Fibroblast of upper back skin (primary cell): ENCODE measurements at regions not wholly inside any gene's neighbourhood (a gene's known extent, or its start where the extent isn't known, plus 50 kb on each side); places are given as distances from the start of the nearest gene placed in this dataset.
"Not testable (repeated sequence)": the region's sequence is repeated elsewhere in the genome, so short reads cannot be mapped to it uniquely, and the experiment has no call there.

Experiments used
- DNase-seq: peaks from one replicate; pipeline ENCODE4 v3.0.0-alpha.2; 2013

GRCh38 chr12:115898670-115899069, 378.8 kb downstream of the MED13L start:
- DNase-seq = no peak

GRCh38 chr12:115897729-115898128, 379.8 kb downstream of the MED13L start:
- DNase-seq = peak; percentile 48

- no peak for DNase-seq
These were observed 382.2 kb downstream of the MED13L start for GRCh38 chr12:115895247-115895646.

- no peak for DNase-seq
These were observed 385.8 kb downstream of the MED13L start for GRCh38 chr12:115891556-115892164.

GRCh38 chr12:115886666-115887065, 390.8 kb downstream of the MED13L start:
- DNase-seq = no peak

- DNase-seq = no peak
These were observed 392.3 kb downstream of the MED13L start for GRCh38 chr12:115885040-115885690.

- no peak for DNase-seq
These were observed 394.6 kb downstream of the MED13L start for GRCh38 chr12:115882936-115883335.

GRCh38 chr12:115880238-115880637, 397.3 kb downstream of the MED13L start:
- DNase-seq = no peak

GRCh38 chr12:115879354-115879753, 398.1 kb downstream of the MED13L start:
- no peak for DNase-seq

GRCh38 chr12:115873451-115874082, 403.9 kb downstream of the MED13L start:
- DNase-seq = no peak

GRCh38 chr12:115872919-115873357, 404.6 kb downstream of the MED13L start:
- no peak for DNase-seq

GRCh38 chr12:115872212-115872611, 405.3 kb downstream of the MED13L start:
- DNase-seq = no peak

GRCh38 chr12:115871714-115872113, 405.8 kb downstream of the MED13L start:
- peak; percentile 20 for DNase-seq

- no peak for DNase-seq
These were observed 407.0 kb downstream of the MED13L start for GRCh38 chr12:115870510-115870909.

- no peak for DNase-seq
These were observed 407.5 kb downstream of the MED13L start for GRCh38 chr12:115870021-115870420.

GRCh38 chr12:115869604-115870003, 407.9 kb downstream of the MED13L start:
- DNase-seq = no peak

GRCh38 chr12:115868624-115869023, 408.9 kb downstream of the MED13L start:
- no peak for DNase-seq

GRCh38 chr12:115867854-115868253, 409.6 kb downstream of the MED13L start:
- no peak for DNase-seq

GRCh38 chr12:115866909-115867525, 410.5 kb downstream of the MED13L start:
- DNase-seq = no peak

- DNase-seq = not testable (repeated sequence)
These were observed 411.2 kb downstream of the MED13L start for GRCh38 chr12:115866281-115866680.

GRCh38 chr12:115864396-115864795, 413.1 kb downstream of the MED13L start:
- DNase-seq = no peak

- no peak for DNase-seq
These were observed 416.9 kb downstream of the MED13L start for GRCh38 chr12:115860619-115861018.

GRCh38 chr12:115859231-115859630, 418.3 kb downstream of the MED13L start:
- DNase-seq = no peak

- no peak for DNase-seq
These were observed 419.6 kb downstream of the MED13L start for GRCh38 chr12:115857923-115858322.
